ENCODE measurements at regions not wholly inside any gene's neighbourhood (a gene's known extent, or its start where the extent isn't known, plus 50 kb on each side); places are given as distances from the start of the nearest gene placed in this dataset.

DNA sequence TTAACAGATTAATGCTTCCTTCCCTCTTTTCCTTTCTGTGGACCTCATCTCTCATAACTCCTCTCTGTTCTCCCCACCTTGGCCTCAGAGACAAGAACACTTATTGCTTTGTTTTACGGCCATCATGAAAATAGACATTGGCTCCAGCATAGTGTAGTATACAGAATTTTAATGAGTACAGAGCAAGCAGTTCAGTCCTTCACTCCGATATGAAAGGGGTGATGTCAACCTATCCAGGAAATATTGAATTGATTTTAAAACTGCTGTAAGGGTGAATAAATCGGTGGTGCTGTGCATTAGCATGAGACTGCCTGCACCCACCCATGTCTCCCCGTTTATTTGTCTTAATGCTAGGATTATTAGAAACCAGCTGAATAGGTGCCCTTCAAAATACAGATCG, 490.9 kb upstream of the TBL1XR1 start:
- H3K27ac ChIP-seq (ENCODE audit: low read length) = no peak overlapping the region

DNA sequence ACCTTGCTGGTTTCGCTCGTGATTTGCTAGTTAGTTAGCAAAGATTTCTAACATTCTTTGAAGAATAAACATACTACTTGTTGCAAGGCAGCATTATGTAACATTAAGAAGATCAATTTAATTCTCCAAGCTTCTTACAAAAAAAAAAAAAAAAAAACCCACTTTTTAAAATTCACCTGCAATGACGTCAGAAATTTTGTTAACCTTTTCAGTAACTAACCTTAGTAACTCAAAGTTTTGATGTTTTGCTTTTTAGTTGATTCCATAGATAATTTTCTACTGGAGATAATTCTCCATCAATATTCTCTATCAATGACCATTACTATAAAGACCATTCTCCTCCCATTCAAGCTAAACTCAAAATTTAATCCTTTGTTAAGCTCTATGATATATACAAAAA, 491.8 kb upstream of the TBL1XR1 start:
- H3K4me2 ChIP-seq (ENCODE audit: low read length) = no peak overlapping the region
- H3F3A ChIP-seq (ENCODE audit: insufficient read depth, low read length, poor library complexity, severe bottlenecking) = no peaks in the 10 kb centered on the region
- H4K20me1 ChIP-seq (ENCODE audit: insufficient read depth) = no peaks in the 10 kb centered on the region
- no peak overlapping the region for H3K27ac ChIP-seq (ENCODE audit: low read length)
- no peaks in the 10 kb centered on the region for H3K27me3 ChIP-seq (ENCODE audit: insufficient read depth, low read depth, low read length)
- H3K9me3 ChIP-seq (ENCODE audit: low read length) = no peaks in the 10 kb centered on the region
- no peaks in the 10 kb centered on the region for H3K36me3 ChIP-seq (ENCODE audit: insufficient read depth, low read length)
- H2AFZ ChIP-seq (ENCODE audit: low read depth, low read length) = no peak overlapping the region
- H3K9ac ChIP-seq (ENCODE audit: low read length) = no peak overlapping the region
- no peaks in the 10 kb centered on the region for H3K9me2 ChIP-seq (ENCODE audit: insufficient read depth, low read length)
- TF ChIP-seq EP300 (conservative IDR thresholded peaks at IDR 0.05; ENCODE audit: poor library complexity, severe bottlenecking) (no peak), RAD21 (conservative IDR thresholded peaks at IDR 0.05) (no peak), EZH2 (IDR thresholded peaks at IDR 0.05; ENCODE audit: borderline replicate concordance, insufficient read depth, low read length, poor library complexity, severe bottlenecking) (no peak), SMC3 (conservative IDR thresholded peaks at IDR 0.05; ENCODE audit: poor library complexity) (no peak), TAF1 (IDR thresholded peaks at IDR 0.05; ENCODE audit: low read depth) (no peak), POLR2AphosphoS5 (IDR thresholded peaks at IDR 0.05) (no peak), MXI1 (conservative IDR thresholded peaks at IDR 0.05; ENCODE audit: poor library complexity, severe bottlenecking) (no peak)
- TF ChIP-seq, protein P1, sequence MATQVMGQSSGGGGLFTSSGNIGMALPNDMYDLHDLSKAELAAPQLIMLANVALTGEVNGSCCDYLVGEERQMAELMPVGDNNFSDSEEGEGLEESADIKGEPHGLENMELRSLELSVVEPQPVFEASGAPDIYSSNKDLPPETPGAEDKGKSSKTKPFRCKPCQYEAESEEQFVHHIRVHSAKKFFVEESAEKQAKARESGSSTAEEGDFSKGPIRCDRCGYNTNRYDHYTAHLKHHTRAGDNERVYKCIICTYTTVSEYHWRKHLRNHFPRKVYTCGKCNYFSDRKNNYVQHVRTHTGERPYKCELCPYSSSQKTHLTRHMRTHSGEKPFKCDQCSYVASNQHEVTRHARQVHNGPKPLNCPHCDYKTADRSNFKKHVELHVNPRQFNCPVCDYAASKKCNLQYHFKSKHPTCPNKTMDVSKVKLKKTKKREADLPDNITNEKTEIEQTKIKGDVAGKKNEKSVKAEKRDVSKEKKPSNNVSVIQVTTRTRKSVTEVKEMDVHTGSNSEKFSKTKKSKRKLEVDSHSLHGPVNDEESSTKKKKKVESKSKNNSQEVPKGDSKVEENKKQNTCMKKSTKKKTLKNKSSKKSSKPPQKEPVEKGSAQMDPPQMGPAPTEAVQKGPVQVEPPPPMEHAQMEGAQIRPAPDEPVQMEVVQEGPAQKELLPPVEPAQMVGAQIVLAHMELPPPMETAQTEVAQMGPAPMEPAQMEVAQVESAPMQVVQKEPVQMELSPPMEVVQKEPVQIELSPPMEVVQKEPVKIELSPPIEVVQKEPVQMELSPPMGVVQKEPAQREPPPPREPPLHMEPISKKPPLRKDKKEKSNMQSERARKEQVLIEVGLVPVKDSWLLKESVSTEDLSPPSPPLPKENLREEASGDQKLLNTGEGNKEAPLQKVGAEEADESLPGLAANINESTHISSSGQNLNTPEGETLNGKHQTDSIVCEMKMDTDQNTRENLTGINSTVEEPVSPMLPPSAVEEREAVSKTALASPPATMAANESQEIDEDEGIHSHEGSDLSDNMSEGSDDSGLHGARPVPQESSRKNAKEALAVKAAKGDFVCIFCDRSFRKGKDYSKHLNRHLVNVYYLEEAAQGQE (IDR thresholded peaks at IDR 0.05; ENCODE audit: borderline replicate concordance) = no peak
- TF ChIP-seq, protein P2, sequence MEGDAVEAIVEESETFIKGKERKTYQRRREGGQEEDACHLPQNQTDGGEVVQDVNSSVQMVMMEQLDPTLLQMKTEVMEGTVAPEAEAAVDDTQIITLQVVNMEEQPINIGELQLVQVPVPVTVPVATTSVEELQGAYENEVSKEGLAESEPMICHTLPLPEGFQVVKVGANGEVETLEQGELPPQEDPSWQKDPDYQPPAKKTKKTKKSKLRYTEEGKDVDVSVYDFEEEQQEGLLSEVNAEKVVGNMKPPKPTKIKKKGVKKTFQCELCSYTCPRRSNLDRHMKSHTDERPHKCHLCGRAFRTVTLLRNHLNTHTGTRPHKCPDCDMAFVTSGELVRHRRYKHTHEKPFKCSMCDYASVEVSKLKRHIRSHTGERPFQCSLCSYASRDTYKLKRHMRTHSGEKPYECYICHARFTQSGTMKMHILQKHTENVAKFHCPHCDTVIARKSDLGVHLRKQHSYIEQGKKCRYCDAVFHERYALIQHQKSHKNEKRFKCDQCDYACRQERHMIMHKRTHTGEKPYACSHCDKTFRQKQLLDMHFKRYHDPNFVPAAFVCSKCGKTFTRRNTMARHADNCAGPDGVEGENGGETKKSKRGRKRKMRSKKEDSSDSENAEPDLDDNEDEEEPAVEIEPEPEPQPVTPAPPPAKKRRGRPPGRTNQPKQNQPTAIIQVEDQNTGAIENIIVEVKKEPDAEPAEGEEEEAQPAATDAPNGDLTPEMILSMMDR (IDR thresholded peaks at IDR 0.05; ENCODE audit: poor library complexity, severe bottlenecking) = no peak
- no peak overlapping the region for H3K4me3 ChIP-seq (ENCODE audit: low read length)
- H3K79me2 ChIP-seq (replicated peaks; ENCODE audit: insufficient read depth, low read length) = no peaks in the 10 kb centered on the region

More for the DNA sequence above, 490.9 kb upstream of the TBL1XR1 start:
- H3K27me3 ChIP-seq (ENCODE audit: insufficient read depth, low read depth, low read length) = no peaks in the 10 kb centered on the region
- no peak overlapping the region for H2AFZ ChIP-seq (ENCODE audit: low read depth, low read length)
- TF ChIP-seq, protein P1 (IDR thresholded peaks at IDR 0.05; ENCODE audit: borderline replicate concordance) = no peak
- TF ChIP-seq SMC3 (conservative IDR thresholded peaks at IDR 0.05; ENCODE audit: poor library complexity) = no peak
- TF ChIP-seq TAF1 (IDR thresholded peaks at IDR 0.05; ENCODE audit: low read depth) = no peak
- TF ChIP-seq EP300 (conservative IDR thresholded peaks at IDR 0.05; ENCODE audit: poor library complexity, severe bottlenecking) = no peak
- no peak for TF ChIP-seq RAD21 (conservative IDR thresholded peaks at IDR 0.05)
- TF ChIP-seq, protein P2 (IDR thresholded peaks at IDR 0.05; ENCODE audit: poor library complexity, severe bottlenecking) = no peak
- TF ChIP-seq EZH2 (IDR thresholded peaks at IDR 0.05; ENCODE audit: borderline replicate concordance, insufficient read depth, low read length, poor library complexity, severe bottlenecking) = no peak
- TF ChIP-seq MXI1 (conservative IDR thresholded peaks at IDR 0.05; ENCODE audit: poor library complexity, severe bottlenecking) = no peak
- TF ChIP-seq POLR2AphosphoS5 (IDR thresholded peaks at IDR 0.05) = no peak
- no peaks in the 10 kb centered on the region for H3F3A ChIP-seq (ENCODE audit: insufficient read depth, low read length, poor library complexity, severe bottlenecking)
- H3K4me2 ChIP-seq (ENCODE audit: low read length) = no peak overlapping the region
- H4K20me1 ChIP-seq (ENCODE audit: insufficient read depth) = no peaks in the 10 kb centered on the region
- H3K9me2 ChIP-seq (ENCODE audit: insufficient read depth, low read length) = no peaks in the 10 kb centered on the region
- H3K79me2 ChIP-seq (replicated peaks; ENCODE audit: insufficient read depth, low read length) = no peaks in the 10 kb centered on the region
- H3K9me3 ChIP-seq (ENCODE audit: low read length) = no peaks in the 10 kb centered on the region
- H3K36me3 ChIP-seq (ENCODE audit: insufficient read depth, low read length) = no peaks in the 10 kb centered on the region
- H3K9ac ChIP-seq (ENCODE audit: low read length) = no peak overlapping the region
- no peak overlapping the region for H3K4me3 ChIP-seq (ENCODE audit: low read length)

Measured in neural cell (in vitro differentiated cells).